BLaER1 treated with 17β-estradiol and CSF1 and Interleukin-3, amounts not matched to agents 10 nM and 100 nM (cell line): ENCODE measurements at regions not wholly inside any gene's neighbourhood (a gene's known extent, or its start where the extent isn't known, plus 50 kb on each side); places are given as distances from the start of the nearest gene placed in this dataset.
"Not testable (repeated sequence)": the region's sequence is repeated elsewhere in the genome, so short reads cannot be mapped to it uniquely, and the experiment has no call there.

Experiments
- H3K27ac ChIP-seq, 11 experiments: shearing (Covaris generic); formaldehyde crosslinking; 2 replicates each; pipeline ENCODE4 v1.8.1; 2022
- H3K27me3 ChIP-seq, 11 experiments: shearing (Covaris generic); formaldehyde crosslinking; 2 replicates each; pipeline ENCODE4 v1.8.1; 2022
- H3K36me3 ChIP-seq, 11 experiments: shearing (Covaris generic); formaldehyde crosslinking; 2 replicates each; pipeline ENCODE4 v1.8.1; 2022
- H3K4me1 ChIP-seq, 10 experiments: shearing (Covaris generic); formaldehyde crosslinking; 2 replicates each; pipeline ENCODE4 v1.8.1; 2022
- H3K4me2 ChIP-seq, 11 experiments: shearing (Covaris generic); formaldehyde crosslinking; 2 replicates each; pipeline ENCODE4 v1.8.1; 2022
- H3K4me3 ChIP-seq, 10 experiments: shearing (Covaris generic); formaldehyde crosslinking; 2 replicates each; pipeline ENCODE4 v1.8.1; 2022
- H3K9ac ChIP-seq, 11 experiments: shearing (Covaris generic); formaldehyde crosslinking; 2 replicates each; pipeline ENCODE4 v1.8.1; 2022
- H3K9me3 ChIP-seq, 11 experiments: shearing (Covaris generic); formaldehyde crosslinking; replicated peaks in 1 of 11; 2 replicates each; pipeline ENCODE4 v1.8.1; 2022
- H4K20me1 ChIP-seq, 11 experiments: shearing (Covaris generic); formaldehyde crosslinking; 2 replicates each; pipeline ENCODE4 v1.8.1; 2022
- Cebpa-rat ChIP-seq, 11 experiments: shearing (Covaris generic); IDR thresholded peaks; 2 replicates each; pipeline ENCODE4 v1.8.1; 2022

- no peak overlapping the region for H3K4me2 ChIP-seq
- no peak for TF ChIP-seq Cebpa-rat (IDR thresholded peaks at IDR 0.05)
- no peaks in the 10 kb centered on the region for H3K36me3 ChIP-seq
- H3K27me3 ChIP-seq = no peaks in the 10 kb centered on the region
- no peaks in the 10 kb centered on the region for H4K20me1 ChIP-seq
- H3K9ac ChIP-seq = no peak overlapping the region
- peaks cover 0 to 8% (median 0%) of the 10 kb centered on the region in 10 experiments; a peak in 3 of 20 replicates for H3K4me1 ChIP-seq
- H3K27ac ChIP-seq = no peak overlapping the region
- no peak overlapping the region for H3K4me3 ChIP-seq
- no peaks in the 10 kb centered on the region for H3K9me3 ChIP-seq
Measured at GRCh38 chr21:19522381-19522780, 1118.8 kb upstream of the TMPRSS15 start.

GRCh38 chr21:19523061-19523460, 1119.5 kb upstream of the TMPRSS15 start:
- H3K36me3 ChIP-seq = no peaks in the 10 kb centered on the region
- no peak overlapping the region for H3K27ac ChIP-seq
- no peak for TF ChIP-seq Cebpa-rat (IDR thresholded peaks at IDR 0.05)
- no peaks in the 10 kb centered on the region for H3K9me3 ChIP-seq
- H3K4me2 ChIP-seq = no peak overlapping the region
- H4K20me1 ChIP-seq = no peaks in the 10 kb centered on the region
- no peak overlapping the region for H3K4me3 ChIP-seq
- no peak overlapping the region for H3K9ac ChIP-seq
- H3K27me3 ChIP-seq = no peaks in the 10 kb centered on the region
- H3K4me1 ChIP-seq = peaks cover 0 to 8% (median 0%) of the 10 kb centered on the region in 10 experiments; a peak in 3 of 20 replicates

- peak in 1 of 11 experiments; percentile 32; a peak in 1 of 22 replicates for TF ChIP-seq Cebpa-rat (IDR thresholded peaks at IDR 0.05)
- H3K9me3 ChIP-seq = no peaks in the 10 kb centered on the region
- H3K27ac ChIP-seq = no peak overlapping the region
- H3K9ac ChIP-seq = no peak overlapping the region
- H3K4me3 ChIP-seq = no peak overlapping the region
- H3K4me2 ChIP-seq = peak overlapping the region in 3 of 11 experiments; percentile 3 to 24 (median 18); a peak in 1 of 22 replicates
- H3K4me1 ChIP-seq = peaks cover 0 to 8% (median 0%) of the 10 kb centered on the region in 10 experiments; a peak in 3 of 20 replicates
- no peaks in the 10 kb centered on the region for H4K20me1 ChIP-seq
- no peaks in the 10 kb centered on the region for H3K27me3 ChIP-seq
- no peaks in the 10 kb centered on the region for H3K36me3 ChIP-seq
Measured at GRCh38 chr21:19523746-19524145, 1120.2 kb upstream of the TMPRSS15 start.

- Histone ChIP-seq H4K20me1 (no peaks in the 10 kb centered on the region), H3K4me2 (no peak overlapping the region), H3K4me3 (no peak overlapping the region), H3K9ac (no peak overlapping the region), H3K36me3 (no peaks in the 10 kb centered on the region), H3K27ac (no peak overlapping the region), H3K9me3 (no peaks in the 10 kb centered on the region), H3K4me1 (peaks cover 0 to 1% (median 0%) of the 10 kb centered on the region in 10 experiments; a peak in 2 of 20 replicates), H3K27me3 (no peaks in the 10 kb centered on the region)
- no peak for TF ChIP-seq Cebpa-rat (IDR thresholded peaks at IDR 0.05)
Measured at GRCh38 chr21:19529031-19529430, 1125.4 kb upstream of the TMPRSS15 start.

- no peaks in the 10 kb centered on the region for H3K9me3 ChIP-seq
- H3K27me3 ChIP-seq = no peaks in the 10 kb centered on the region
- TF ChIP-seq Cebpa-rat (IDR thresholded peaks at IDR 0.05) = no peak
- no peaks in the 10 kb centered on the region for H4K20me1 ChIP-seq
- H3K4me3 ChIP-seq = no peak overlapping the region
- H3K27ac ChIP-seq = no peak overlapping the region
- H3K9ac ChIP-seq = no peak overlapping the region
- no peaks in the 10 kb centered on the region for H3K4me1 ChIP-seq
- H3K36me3 ChIP-seq = no peaks in the 10 kb centered on the region
- no peak overlapping the region for H3K4me2 ChIP-seq
Measured at GRCh38 chr21:19535356-19535755, 1131.8 kb upstream of the TMPRSS15 start.

- no peak for TF ChIP-seq Cebpa-rat (IDR thresholded peaks at IDR 0.05)
Measured at GRCh38 chr21:19537116-19537515, 1133.5 kb upstream of the TMPRSS15 start.

GRCh38 chr21:19540287-19540686, 1136.7 kb upstream of the TMPRSS15 start:
- no peak for TF ChIP-seq Cebpa-rat (IDR thresholded peaks at IDR 0.05)
- H3K4me3 ChIP-seq = no peak overlapping the region
- no peak overlapping the region for H3K9ac ChIP-seq
- no peaks in the 10 kb centered on the region for H3K27me3 ChIP-seq
- H3K4me1 ChIP-seq = no peaks in the 10 kb centered on the region
- peaks cover 0 to 12% (median under 1%) of the 10 kb centered on the region in 11 experiments; a peak in 5 of 22 replicates for H3K9me3 ChIP-seq
- no peaks in the 10 kb centered on the region for H3K36me3 ChIP-seq
- no peaks in the 10 kb centered on the region for H4K20me1 ChIP-seq
- no peak overlapping the region for H3K27ac ChIP-seq
- H3K4me2 ChIP-seq = peak overlapping the region in 1 of 11 experiments; percentile 7; a peak in 1 of 22 replicates

More at GRCh38 chr21:19537116-19537515, 1133.5 kb upstream of the TMPRSS15 start:
- Histone ChIP-seq H3K36me3 (no peaks in the 10 kb centered on the region), H3K9me3 (no peaks in the 10 kb centered on the region), H3K4me2 (no peak overlapping the region), H3K27ac (no peak overlapping the region), H3K4me1 (no peaks in the 10 kb centered on the region), H4K20me1 (no peaks in the 10 kb centered on the region), H3K4me3 (no peak overlapping the region), H3K27me3 (no peaks in the 10 kb centered on the region), H3K9ac (no peak overlapping the region)

GRCh38 chr21:19541602-19542001, 1138.0 kb upstream of the TMPRSS15 start:
- H3K9ac ChIP-seq = no peak overlapping the region
- H3K9me3 ChIP-seq = peaks cover 2 to 20% (median 11%) of the 10 kb centered on the region in 11 experiments; a peak in 17 of 22 replicates
- no peaks in the 10 kb centered on the region for H3K4me1 ChIP-seq
- no peaks in the 10 kb centered on the region for H3K27me3 ChIP-seq
- no peak for TF ChIP-seq Cebpa-rat (IDR thresholded peaks at IDR 0.05)
- no peak overlapping the region for H3K4me3 ChIP-seq
- no peak overlapping the region for H3K27ac ChIP-seq
- H4K20me1 ChIP-seq = no peaks in the 10 kb centered on the region
- no peak overlapping the region for H3K4me2 ChIP-seq
- no peaks in the 10 kb centered on the region for H3K36me3 ChIP-seq

- H3K27ac ChIP-seq, H3K27me3 ChIP-seq, H4K20me1 ChIP-seq, H3K4me3 ChIP-seq, H3K4me2 ChIP-seq, H3K4me1 ChIP-seq, H3K9ac ChIP-seq, H3K36me3 ChIP-seq: not testable (repeated sequence)
- H3K9me3 ChIP-seq = peaks cover 5 to 26% (median 16%) of the 10 kb centered on the region in 11 experiments; a peak in 17 of 22 replicates
Measured at GRCh38 chr21:19544493-19544892, 1140.9 kb upstream of the TMPRSS15 start.
